K562 (cell line): ENCODE measurements at regions not wholly inside any gene's neighbourhood (a gene's known extent, or its start where the extent isn't known, plus 50 kb on each side); places are given as distances from the start of the nearest gene placed in this dataset.

Experiments
- ATAC-seq: fragments of 200-7000 bp; cut with Tn5 transposase; 3 replicates; pipeline ENCODE4 v1.9.1; 2020; ENCODE audit warnings: moderate library complexity
- BruUV-seq: library from RNA; stranded (reverse); fragments of 400-500 nt; replicated peaks from 2 replicates; lab custom pipeline; 2021; lab: Mats Ljungman, UMichigan
- CTCF ChIA-PET: fragments of 300-600 bp; formaldehyde crosslinking; extraction: SDS; loops from one replicate; lab custom pipeline; 2021; ENCODE audit warnings: low intra/inter-chr PET ratio; lab: Yijun Ruan, JAX
- POLR2A ChIA-PET: fragments of 300-600, 350-650 bp; sonication (Branson Sonifier 250); formaldehyde crosslinking; extraction: SDS; loops from one replicate; lab custom pipeline; 2021; ENCODE audit warnings: antibody characterized with exemption, inconsistent platforms; lab: Yijun Ruan, JAX
- DNase-seq, 4 experiments: peaks; one replicate each; pipeline versions ENCODE4 v3.0.0 to v3.0.0-alpha.2; 2011 to 2018; ENCODE audit warnings: low spot score in 3 of 4, mixed read lengths in 3 of 4; ENCODE audit errors: extremely low read depth in 1 of 4
- FAIRE-seq: peaks from 2 replicates; lab custom pipeline; 2011; peaks lifted over from hg19 to GRCh38; lab: Jason Lieb, UNC
- H2AFZ ChIP-seq: 2 replicates; pipeline ENCODE4 v1.6.0; 2011; ENCODE audit warnings: low read depth, low read length, control low read depth, inconsistent platforms
- H3K27ac ChIP-seq: fragments of 200-600 bp; 3 replicates; pipeline ENCODE4 v1.8.0; 2011; ENCODE audit warnings: low read depth, mild to moderate bottlenecking, control low read depth, inconsistent platforms, low read length, moderate library complexity, mixed read lengths; ENCODE audit errors: extremely low read depth
- H3K27me3 ChIP-seq, 2 experiments: fragments of 300-600 bp in 1 of 2; 2 replicates in 1 of 2; 3 replicates in 1 of 2; pipeline versions ENCODE4 v1.6.0 to v1.8.0; 2011; ENCODE audit warnings: inconsistent platforms in 2 of 2, low read length in 2 of 2, mild to moderate bottlenecking in 1 of 2, mixed read lengths in 1 of 2, moderate library complexity in 1 of 2; ENCODE audit not compliant: control insufficient read depth in 2 of 2, insufficient read depth in 2 of 2
- H3K36me3 ChIP-seq: fragments of 300-600 bp; 3 replicates; pipeline ENCODE4 v1.8.0; 2011; ENCODE audit warnings: mild to moderate bottlenecking, low read length, inconsistent platforms; ENCODE audit not compliant: control insufficient read depth, insufficient read depth
- H3K4me1 ChIP-seq, 2 experiments: fragments of 200-600 bp in 1 of 2; replicated peaks in 1 of 2; 2 replicates in 1 of 2; 3 replicates in 1 of 2; pipeline versions ENCODE4 v1.5.1 to v1.8.0; 2011; ENCODE audit warnings: inconsistent platforms in 2 of 2, low read length in 2 of 2, mild to moderate bottlenecking in 1 of 2, mixed read lengths in 1 of 2, moderate library complexity in 1 of 2; ENCODE audit not compliant: control insufficient read depth in 2 of 2, insufficient read depth in 2 of 2
- H3K4me2 ChIP-seq: 2 replicates; pipeline ENCODE4 v1.6.1; 2011; ENCODE audit warnings: low read length, control low read depth, inconsistent platforms, mixed read lengths; ENCODE audit not compliant: insufficient read depth
- H3K4me3 ChIP-seq: fragments of 200-600 bp; sonication (generic), shearing (Covaris generic); 2 replicates; pipeline ENCODE4 v1.5.1; 2016; ENCODE audit warnings: control low read depth, inconsistent platforms
- H3K79me2 ChIP-seq: fragments of 200-600 bp; 3 replicates; pipeline ENCODE4 v1.8.0; 2011; ENCODE audit warnings: low read length, inconsistent platforms; ENCODE audit not compliant: control insufficient read depth, insufficient read depth
- H3K9ac ChIP-seq, 2 experiments: 2 replicates each; pipeline versions ENCODE4 v1.6.0 to v1.6.1; 2011; ENCODE audit warnings: low read depth in 2 of 2, low read length in 2 of 2, control low read depth in 1 of 2, inconsistent platforms in 1 of 2, mild to moderate bottlenecking in 1 of 2, mixed read lengths in 1 of 2; ENCODE audit not compliant: insufficient read depth in 1 of 2
- H3K9me1 ChIP-seq: one replicate; pipeline ENCODE4 v1.6.0; 2011; ENCODE audit warnings: inconsistent platforms, mild to moderate bottlenecking, low read length, moderate library complexity; ENCODE audit not compliant: control insufficient read depth, insufficient read depth
- H3K9me3 ChIP-seq: replicated peaks from 2 replicates; pipeline ENCODE4 v1.5.1; 2011; ENCODE audit warnings: low read depth, low read length, inconsistent platforms; ENCODE audit not compliant: control insufficient read depth, insufficient read depth
- H4K20me1 ChIP-seq: replicated peaks from 2 replicates; pipeline ENCODE4 v1.6.1; 2011; ENCODE audit warnings: low read length, inconsistent platforms, mixed read lengths; ENCODE audit not compliant: control insufficient read depth, insufficient read depth
- CUX1 ChIP-seq: fragments of 200-800 bp; sonication (Bioruptor generic); IDR thresholded peaks from 2 replicates; pipeline ENCODE4 v1.6.1; 2016; ENCODE audit warnings: missing genetic modification characterization, missing compliant biosample characterization
- E4F1 ChIP-seq: fragments of 250-450 bp; sonication (Bioruptor Pico); IDR thresholded peaks from 2 replicates; pipeline ENCODE4 v1.5.0; 2021; ENCODE audit warnings: mild to moderate bottlenecking, borderline replicate concordance
- FOXP4 ChIP-seq: sonication (generic); formaldehyde crosslinking; IDR thresholded peaks from 2 replicates; pipeline ENCODE4 v1.8.0; 2022; ENCODE audit warnings: mild to moderate bottlenecking, missing genetic modification reagents, borderline replicate concordance
- PREB ChIP-seq: sonication (generic); formaldehyde crosslinking; IDR thresholded peaks from 2 replicates; pipeline ENCODE4 v1.8.1; 2023; ENCODE audit warnings: mild to moderate bottlenecking, missing genetic modification reagents
- ZNF140 ChIP-seq: fragments of 250-450 bp; sonication (Bioruptor Pico); IDR thresholded peaks from 2 replicates; pipeline ENCODE4 v1.8.0; 2021; ENCODE audit warnings: moderate library complexity, mild to moderate bottlenecking, inconsistent platforms
- ZNF75A ChIP-seq: fragments of 450-650 bp; formaldehyde crosslinking; IDR thresholded peaks from 2 replicates; pipeline ENCODE4 v1.4.0; 2020; ENCODE audit warnings: mild to moderate bottlenecking
- WGBS: fragments of 100-300 bp; shearing (Covaris generic); methylation state at CpG from one replicate; pipeline ENCODE4 v1.1.6; 2016; ENCODE audit warnings: low coverage, mixed read lengths; ENCODE audit not compliant: insufficient coverage; ENCODE audit errors: missing lambda C conversion rate; 5-methylcytosine and 5-hydroxymethylcytosine counted together
- in situ Hi-C: fragments of 300-500 bp; cut with MboI; formaldehyde crosslinking; loops from 4 replicates; pipeline ENCODE4 v1.15.0; 2018; ENCODE audit warnings: inconsistent platforms, mixed read lengths
- intact Hi-C: fragments of 100-400 bp; cut with micrococcal nuclease; formaldehyde crosslinking; loops from 2 replicates; pipeline ENCODE4 v1.14.2; 2022

GRCh38 chr3:182139627-182140357 is 428.1 kb downstream of the SOX2 start (continued):
- TF ChIP-seq PREB (CRISPR knock-in tag) = no peak

- no peak for ATAC-seq
- Histone ChIP-seq H3K27ac (no peak overlapping the region), H3K4me3 (no peak overlapping the region), H3K9me3 (no peaks in the 10 kb centered on the region), H4K20me1 (no peaks in the 10 kb centered on the region), H3K9ac (no peak overlapping the region), H3K9me1 (no peaks in the 10 kb centered on the region), H2AFZ (no peak overlapping the region), H3K79me2 (no peaks in the 10 kb centered on the region), H3K36me3 (no peaks in the 10 kb centered on the region), H3K4me1 (no peaks in the 10 kb centered on the region), H3K27me3 (no peaks in the 10 kb centered on the region), H3K4me2 (no peak overlapping the region)
- ChIA-PET POLR2A (no interaction called here), CTCF (no interaction called here)
- BruUV-seq = no TSS peak
- 0% methylated on average over 2 of the region's 2 CpGs for WGBS
- FAIRE-seq = no peak
- in situ Hi-C loops (no loop called here), intact Hi-C loops (no loop called here)
- no peak for DNase-seq
- no peak for TF ChIP-seq ZNF140 (CRISPR knock-in tag)
- TF ChIP-seq CUX1 = no peak
- no peak for TF ChIP-seq PREB (CRISPR knock-in tag)
- no peak for TF ChIP-seq FOXP4 (CRISPR knock-in tag)
- no peak for TF ChIP-seq E4F1 (CRISPR knock-in tag)
- TF ChIP-seq ZNF75A (CRISPR knock-in tag) = no peak
Observed at GRCh38 chr3:182142928-182143327, 431.2 kb downstream of the SOX2 start.
